AG09309 (cell line): ENCODE measurements at regions not wholly inside any gene's neighbourhood (a gene's known extent, or its start where the extent isn't known, plus 50 kb on each side); places are given as distances from the start of the nearest gene placed in this dataset.

Experiments
- DNase-seq: peaks from one replicate; pipeline ENCODE4 v3.0.0-alpha.2; 2010; ENCODE audit warnings: low read depth
- H3K4me3 ChIP-seq: 2 replicates; pipeline ENCODE4 v1.5.1; 2011; ENCODE audit warnings: mild to moderate bottlenecking, low read depth, low read length, moderate library complexity; ENCODE audit not compliant: control insufficient read depth
- CTCF ChIP-seq: IDR thresholded peaks from 2 replicates; pipeline ENCODE4 v1.5.1; 2011; ENCODE audit warnings: mild to moderate bottlenecking, low read depth, low read length, inconsistent platforms; ENCODE audit not compliant: insufficient read depth, control insufficient read depth; ENCODE audit errors: missing control alignments

GRCh38 chr9:108612513-108612912 is 243.3 kb downstream of the ACTL7B start:
- no peak for TF ChIP-seq CTCF
- DNase-seq = no peak
- H3K4me3 ChIP-seq = no peak overlapping the region

GRCh38 chr9:108609897-108610253 is 245.9 kb downstream of the ACTL7B start:
- no peak for TF ChIP-seq CTCF
- no peak overlapping the region for H3K4me3 ChIP-seq
- DNase-seq = no peak

- no peak overlapping the region for H3K4me3 ChIP-seq
- peak; percentile 69 for DNase-seq
- TF ChIP-seq CTCF = no peak
These were observed 246.4 kb downstream of the ACTL7B start for GRCh38 chr9:108609227-108609896.

GRCh38 chr9:108607607-108608006 is 248.2 kb downstream of the ACTL7B start:
- no peak overlapping the region for H3K4me3 ChIP-seq
- TF ChIP-seq CTCF = no peak
- no peak for DNase-seq

GRCh38 chr9:108606401-108606800 is 249.4 kb downstream of the ACTL7B start:
- H3K4me3 ChIP-seq = no peak overlapping the region
- TF ChIP-seq CTCF = no peak
- peak; percentile 38 for DNase-seq

GRCh38 chr9:108603141-108603540 is 252.6 kb downstream of the ACTL7B start:
- no peak for DNase-seq
- TF ChIP-seq CTCF = no peak
- no peak overlapping the region for H3K4me3 ChIP-seq

GRCh38 chr9:108600896-108601295 is 254.9 kb downstream of the ACTL7B start:
- no peak for DNase-seq
- no peak overlapping the region for H3K4me3 ChIP-seq
- TF ChIP-seq CTCF = no peak
